HuH-7 (cell line): ENCODE measurements at regions not wholly inside any gene's neighbourhood (a gene's known extent, or its start where the extent isn't known, plus 50 kb on each side); places are given as distances from the start of the nearest gene placed in this dataset.
"Not testable (repeated sequence)": the region's sequence is repeated elsewhere in the genome, so short reads cannot be mapped to it uniquely, and the experiment has no call there.

Experiments
- DNase-seq: peaks from one replicate; pipeline ENCODE4 v3.0.0; 2011; ENCODE audit warnings: low spot score

GRCh38 chr1:192862271-192862670, 53.4 kb downstream of the RGS2 start:
- no peak for DNase-seq

DNA sequence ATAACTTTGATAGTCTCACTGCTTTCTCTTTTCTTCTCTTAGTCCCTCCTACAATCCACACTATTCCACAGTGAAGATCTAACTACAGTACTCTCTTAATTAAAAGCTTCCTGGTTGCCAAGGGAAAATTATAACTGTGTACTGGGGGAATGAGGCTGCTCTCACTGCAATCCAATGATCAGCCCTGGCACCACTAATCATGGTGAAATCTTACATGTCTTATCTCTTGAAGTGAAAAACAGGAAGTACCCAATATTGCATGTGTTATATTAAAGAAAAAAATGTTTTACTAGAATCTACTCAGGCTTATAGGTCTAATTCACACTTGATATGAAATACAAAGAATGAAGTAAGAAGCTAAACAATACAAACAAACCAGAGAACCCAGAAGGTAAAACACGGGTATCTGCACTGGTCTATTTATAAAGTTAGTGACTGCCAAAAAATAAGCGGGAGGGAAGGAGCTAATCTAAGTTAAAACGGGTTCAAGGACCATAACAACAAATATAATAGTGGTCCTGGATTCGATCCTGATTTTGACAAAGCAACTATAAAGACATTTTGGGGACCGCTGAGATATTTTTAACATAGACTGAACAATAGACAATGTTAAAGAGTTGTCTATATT, 57.5 kb downstream of the RGS2 start:
- DNase-seq: no peak

GRCh38 chr1:192867180-192867579, 58.3 kb downstream of the RGS2 start:
- no peak for DNase-seq

GRCh38 chr1:192869308-192869940, 60.6 kb downstream of the RGS2 start:
- DNase-seq: no peak

GRCh38 chr1:192872010-192872409, 63.2 kb downstream of the RGS2 start:
- no peak for DNase-seq

DNA sequence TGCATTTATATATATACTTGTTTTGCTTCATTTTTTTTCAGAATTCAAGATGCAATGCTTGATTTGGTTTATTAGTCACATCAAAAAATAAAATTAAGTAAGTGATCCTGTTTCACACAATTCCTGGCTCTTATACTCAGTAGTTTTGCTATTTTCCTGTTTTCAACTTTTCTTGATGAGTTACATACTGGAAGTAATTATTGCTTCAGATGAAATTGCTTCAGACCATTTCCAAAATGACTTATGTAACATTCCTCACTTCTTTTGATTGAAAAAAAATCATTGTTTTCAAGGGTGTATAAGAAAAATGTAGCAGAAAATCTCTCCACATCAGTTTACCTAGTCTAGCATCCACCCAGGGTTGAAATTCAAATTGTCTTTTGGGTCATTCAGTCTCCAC, 65.0 kb downstream of the RGS2 start:
- DNase-seq: no peak

- DNase-seq: no peak
These were observed 67.8 kb downstream of the RGS2 start for GRCh38 chr1:192876633-192877032.

DNA sequence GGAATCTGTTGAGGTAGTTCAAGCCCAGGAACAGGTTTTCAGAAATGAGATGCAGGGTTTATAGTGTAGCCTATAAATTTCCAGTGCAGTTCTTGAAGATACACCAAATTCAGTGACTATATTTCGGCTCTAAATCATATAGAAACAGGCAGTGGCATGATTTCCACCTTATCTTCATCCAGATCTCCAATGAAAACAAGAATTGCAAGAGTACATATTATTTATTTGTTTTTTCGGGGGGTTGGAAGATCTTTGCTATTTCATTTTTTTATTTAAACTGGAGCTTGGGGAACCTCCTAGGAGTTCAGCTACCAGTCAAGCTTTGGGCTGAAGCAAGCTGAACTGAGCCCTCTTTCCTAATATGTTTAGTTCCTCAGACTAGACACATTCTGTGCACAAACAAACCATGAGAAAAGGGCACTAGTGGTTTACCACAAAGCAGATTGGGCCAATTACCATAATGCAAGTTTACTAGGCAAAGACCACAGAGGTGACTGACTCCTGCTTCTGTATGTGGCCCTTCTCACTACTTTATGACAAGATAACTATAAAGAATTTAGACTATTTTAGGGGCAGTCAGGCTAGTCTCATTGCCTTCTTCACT, 68.5 kb downstream of the RGS2 start:
- no peak for DNase-seq

- no peak for DNase-seq
These were observed 69.4 kb downstream of the RGS2 start for GRCh38 chr1:192878249-192878648.

- DNase-seq: peak; percentile 16
These were observed 70.6 kb downstream of the RGS2 start for GRCh38 chr1:192879406-192879805.

GRCh38 chr1:192880231-192880630, 71.4 kb downstream of the RGS2 start:
- DNase-seq: no peak

GRCh38 chr1:192884241-192884640, 75.4 kb downstream of the RGS2 start:
- no peak for DNase-seq

- DNase-seq: not testable (repeated sequence)
These were observed 76.5 kb downstream of the RGS2 start for GRCh38 chr1:192885387-192885786.

GRCh38 chr1:192887426-192887825, 78.6 kb downstream of the RGS2 start:
- no peak for DNase-seq

- DNase-seq: no peak
These were observed 79.7 kb downstream of the RGS2 start for GRCh38 chr1:192888574-192888973.

DNA sequence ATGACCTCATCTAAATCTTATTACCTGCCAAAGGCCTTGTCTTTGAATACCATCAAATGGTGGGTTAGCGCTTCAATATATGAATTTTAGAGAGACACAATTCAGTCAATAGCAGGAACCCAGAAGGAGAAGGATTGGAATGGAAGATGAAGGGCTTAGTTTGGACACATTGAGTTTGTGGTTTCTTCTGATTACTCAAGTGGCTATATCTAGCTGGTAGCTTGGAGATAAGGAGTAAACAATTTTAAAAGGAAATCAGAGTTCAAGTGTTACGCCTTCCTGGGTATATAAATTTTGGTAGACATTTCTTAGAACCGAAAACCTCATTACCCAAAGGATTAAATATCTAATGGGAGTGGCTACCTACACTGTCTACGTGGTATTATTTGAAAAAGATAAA, 80.2 kb downstream of the RGS2 start:
- DNase-seq: no peak

DNA sequence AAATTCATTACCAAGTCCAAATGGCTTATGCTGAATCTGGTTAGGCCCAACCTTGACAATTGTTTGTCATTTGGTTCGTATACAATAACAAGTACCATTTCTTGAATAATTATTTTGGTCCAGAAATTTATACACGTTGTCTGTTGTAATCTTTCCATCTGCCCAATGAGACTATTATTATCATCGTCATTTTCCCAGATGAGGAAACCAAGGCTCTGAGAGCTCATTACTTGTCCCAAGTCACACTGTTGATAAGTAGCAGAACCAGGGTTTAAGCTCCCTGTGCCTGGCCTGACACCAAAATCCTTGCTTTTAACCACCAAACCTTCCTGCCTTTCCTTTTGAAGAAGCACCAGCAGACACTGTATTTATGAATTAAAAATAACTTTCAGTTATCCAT, 81.3 kb downstream of the RGS2 start:
- no peak for DNase-seq

DNA sequence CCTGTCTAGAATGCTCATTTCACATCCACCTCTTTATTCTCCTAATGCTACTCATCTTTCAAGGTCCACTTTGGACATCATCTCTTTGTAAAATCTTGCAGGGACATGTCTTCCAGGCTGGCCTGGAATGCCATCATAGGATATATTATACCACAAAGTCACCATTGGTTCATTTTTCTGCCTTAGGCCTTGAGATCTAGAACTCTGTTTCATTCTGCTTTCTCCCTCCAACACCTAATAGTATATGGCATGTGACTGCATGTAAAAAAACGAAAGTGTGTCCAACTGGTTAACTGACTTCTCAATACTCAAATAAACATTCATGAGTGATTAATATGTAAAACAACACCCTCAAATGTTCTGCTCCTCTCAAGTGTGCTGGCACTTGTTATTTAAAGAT, 84.1 kb downstream of the RGS2 start:
- no peak for DNase-seq

GRCh38 chr1:192895487-192895886, 86.6 kb downstream of the RGS2 start:
- DNase-seq: not testable (repeated sequence)

DNA sequence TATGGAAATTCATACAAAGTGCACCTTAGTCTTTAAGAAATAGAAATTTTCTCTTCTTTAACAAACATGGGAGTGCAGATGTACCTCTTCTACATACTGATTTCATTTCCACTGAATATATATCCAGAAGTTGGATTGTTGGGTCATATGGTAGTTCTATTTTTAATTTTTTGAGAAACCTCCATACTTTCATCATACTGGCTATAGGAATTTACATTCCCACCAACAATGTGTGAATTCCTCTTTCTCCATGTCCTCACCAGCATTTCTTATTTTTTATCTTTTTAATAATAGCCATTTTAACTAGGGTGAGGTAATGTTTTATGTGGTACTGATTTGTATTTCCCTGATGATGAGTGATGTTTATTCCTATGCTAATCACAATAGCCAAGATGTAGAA, 87.5 kb downstream of the RGS2 start:
- no peak for DNase-seq

GRCh38 chr1:192901500-192901899, 92.7 kb downstream of the RGS2 start:
- no peak for DNase-seq

DNA sequence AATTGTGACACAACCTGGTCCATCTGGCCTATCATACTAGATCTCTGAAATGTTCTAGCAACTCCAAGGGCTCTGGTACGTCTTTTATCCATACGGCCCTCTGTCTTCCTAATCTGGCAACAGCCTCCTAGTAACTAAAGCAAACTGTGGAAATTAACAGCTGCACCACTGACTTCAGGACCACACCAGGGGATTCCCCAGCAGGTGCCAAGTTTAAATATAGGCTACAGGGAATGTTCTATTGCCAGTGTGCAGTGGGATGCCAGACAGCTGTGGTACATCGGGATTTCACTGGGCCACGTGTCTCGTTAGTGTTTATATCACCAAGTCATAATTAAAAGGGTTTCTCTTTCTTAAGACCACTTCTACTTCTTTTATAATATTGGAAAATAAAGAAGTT, 94.3 kb downstream of the RGS2 start:
- DNase-seq: no peak

- no peak for DNase-seq
These were observed 95.6 kb downstream of the RGS2 start for GRCh38 chr1:192904438-192904895.

GRCh38 chr1:192905049-192905448, 96.2 kb downstream of the RGS2 start:
- no peak for DNase-seq
